ENCODE measurements at regions not wholly inside any gene's neighbourhood (a gene's known extent, or its start where the extent isn't known, plus 50 kb on each side); places are given as distances from the start of the nearest gene placed in this dataset.

GRCh38 chr10:129320340-129320739 is 146.7 kb upstream of the MGMT start:
- TF ChIP-seq NR1H2 (CRISPR knock-in tag; IDR thresholded peaks at IDR 0.05) (no peak), GTF2F1 (IDR thresholded peaks at IDR 0.05; ENCODE audit: low read depth, low read length) (no peak), JUN (IDR thresholded peaks at IDR 0.05; ENCODE audit: borderline replicate concordance, low read depth, low read length) (no peak), JUN (CRISPR knock-in tag; IDR thresholded peaks at IDR 0.05; ENCODE audit: borderline replicate concordance) (no peak), EP300 (IDR thresholded peaks at IDR 0.05; ENCODE audit: low read length) (no peak), NFIC (IDR thresholded peaks at IDR 0.05) (no peak), ARNT (IDR thresholded peaks at IDR 0.05) (no peak)

Data from K562 (cell line).